HG03045 (cell line): ENCODE measurements at regions not wholly inside any gene's neighbourhood (a gene's known extent, or its start where the extent isn't known, plus 50 kb on each side); places are given as distances from the start of the nearest gene placed in this dataset.
"Not testable (repeated sequence)": the region's sequence is repeated elsewhere in the genome, so short reads cannot be mapped to it uniquely, and the experiment has no call there.

ENCODE experiments used
- ATAC-seq: cut with Tn5 transposase; IDR thresholded peaks from one replicate; pipeline ENCODE4 v1.9.1; 2021; ENCODE audit warnings: mild to moderate bottlenecking, moderate library complexity; ENCODE audit not compliant: unreplicated experiment

DNA sequence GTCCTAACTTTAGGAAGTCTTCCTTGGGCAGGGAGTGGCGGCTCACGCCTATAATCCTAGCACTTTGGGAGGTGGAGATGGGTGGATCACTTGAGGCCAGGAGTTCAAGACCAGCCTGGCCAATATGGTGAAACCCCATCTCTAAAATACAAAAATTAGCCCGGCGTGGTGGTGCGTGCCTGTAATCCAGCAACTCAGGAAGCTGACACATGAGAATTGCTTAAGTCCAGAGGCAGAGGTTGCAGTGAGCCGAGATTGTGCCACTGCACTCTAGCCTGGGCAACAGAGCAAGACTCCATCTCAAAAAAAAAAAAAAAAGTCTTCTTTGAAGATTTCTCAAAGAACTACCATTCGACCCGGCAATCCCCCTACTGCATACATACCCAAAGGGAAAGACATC, 50.0 kb upstream of the GPCPD1 start:
- not testable (repeated sequence) for ATAC-seq
